ENCODE measurements at regions not wholly inside any gene's neighbourhood (a gene's known extent, or its start where the extent isn't known, plus 50 kb on each side); places are given as distances from the start of the nearest gene placed in this dataset.

GRCh38 chr20:43248341-43248740, 58.6 kb upstream of the PTPRT start:
- TF ChIP-seq CTCF (IDR thresholded peaks at IDR 0.05; ENCODE audit: poor library complexity) (no peak), EZH2 (IDR thresholded peaks at IDR 0.05; ENCODE audit: borderline replicate concordance) (no peak)

Measured in hepatocyte (in vitro differentiated cells).